ENCODE measurements at regions not wholly inside any gene's neighbourhood (a gene's known extent, or its start where the extent isn't known, plus 50 kb on each side); places are given as distances from the start of the nearest gene placed in this dataset.

DNA sequence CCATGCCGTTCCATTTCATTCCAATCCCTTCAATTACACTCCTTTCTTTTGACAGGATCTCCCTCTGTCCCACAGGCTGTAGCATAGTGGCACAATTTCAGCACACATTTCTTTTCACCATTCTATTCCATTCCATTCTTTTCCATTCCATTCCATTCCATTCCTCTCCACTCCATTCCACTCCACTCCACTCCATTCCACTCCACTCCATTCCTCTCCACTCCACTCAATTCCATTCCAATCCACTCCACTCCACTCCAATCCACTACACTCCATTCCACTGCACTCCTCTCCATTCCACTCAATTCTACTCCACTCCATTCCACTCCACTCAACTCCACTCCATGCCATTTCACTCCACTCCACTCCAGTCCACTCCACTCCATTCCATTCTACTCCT lies 1495.1 kb downstream of the TSPY10 start:
- no peaks in the 10 kb centered on the region for H3K36me3 ChIP-seq
- DNase-seq, result no peak
- TF ChIP-seq, protein P1, sequence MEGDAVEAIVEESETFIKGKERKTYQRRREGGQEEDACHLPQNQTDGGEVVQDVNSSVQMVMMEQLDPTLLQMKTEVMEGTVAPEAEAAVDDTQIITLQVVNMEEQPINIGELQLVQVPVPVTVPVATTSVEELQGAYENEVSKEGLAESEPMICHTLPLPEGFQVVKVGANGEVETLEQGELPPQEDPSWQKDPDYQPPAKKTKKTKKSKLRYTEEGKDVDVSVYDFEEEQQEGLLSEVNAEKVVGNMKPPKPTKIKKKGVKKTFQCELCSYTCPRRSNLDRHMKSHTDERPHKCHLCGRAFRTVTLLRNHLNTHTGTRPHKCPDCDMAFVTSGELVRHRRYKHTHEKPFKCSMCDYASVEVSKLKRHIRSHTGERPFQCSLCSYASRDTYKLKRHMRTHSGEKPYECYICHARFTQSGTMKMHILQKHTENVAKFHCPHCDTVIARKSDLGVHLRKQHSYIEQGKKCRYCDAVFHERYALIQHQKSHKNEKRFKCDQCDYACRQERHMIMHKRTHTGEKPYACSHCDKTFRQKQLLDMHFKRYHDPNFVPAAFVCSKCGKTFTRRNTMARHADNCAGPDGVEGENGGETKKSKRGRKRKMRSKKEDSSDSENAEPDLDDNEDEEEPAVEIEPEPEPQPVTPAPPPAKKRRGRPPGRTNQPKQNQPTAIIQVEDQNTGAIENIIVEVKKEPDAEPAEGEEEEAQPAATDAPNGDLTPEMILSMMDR (IDR thresholded peaks at IDR 0.05; ENCODE audit: low read depth, low read length), result no peak
- no peaks in the 10 kb centered on the region for H3K9me3 ChIP-seq (ENCODE audit: severe bottlenecking)
- H3K27me3 ChIP-seq (ENCODE audit: insufficient read depth, low read depth, severe bottlenecking), result no peaks in the 10 kb centered on the region
- H3K27ac ChIP-seq, result no peak overlapping the region
- no peak overlapping the region for H3K4me3 ChIP-seq (ENCODE audit: low read depth, low read length)

GRCh38 chrY:11044234-11044883 lies 1516.7 kb downstream of the TSPY10 start:
- Histone ChIP-seq H3K9me3 (ENCODE audit: severe bottlenecking) (no peaks in the 10 kb centered on the region), H3K27me3 (ENCODE audit: insufficient read depth, low read depth, severe bottlenecking) (no peaks in the 10 kb centered on the region), H3K36me3 (no peaks in the 10 kb centered on the region), H3K27ac (no peak overlapping the region), H3K4me3 (ENCODE audit: low read depth, low read length) (no peak overlapping the region)
- DNase-seq, result no peak
- TF ChIP-seq, protein P1 (IDR thresholded peaks at IDR 0.05; ENCODE audit: low read depth, low read length), result no peak

GRCh38 chrY:11063486-11063885 lies 1535.8 kb downstream of the TSPY10 start:
- Histone ChIP-seq H3K27ac (no peak overlapping the region), H3K4me3 (ENCODE audit: low read depth, low read length) (no peak overlapping the region), H3K9me3 (ENCODE audit: severe bottlenecking) (no peaks in the 10 kb centered on the region), H3K36me3 (no peaks in the 10 kb centered on the region), H3K27me3 (ENCODE audit: insufficient read depth, low read depth, severe bottlenecking) (no peaks in the 10 kb centered on the region)
- TF ChIP-seq, protein P1 (IDR thresholded peaks at IDR 0.05; ENCODE audit: low read depth, low read length), result no peak
- no peak for DNase-seq

DNA sequence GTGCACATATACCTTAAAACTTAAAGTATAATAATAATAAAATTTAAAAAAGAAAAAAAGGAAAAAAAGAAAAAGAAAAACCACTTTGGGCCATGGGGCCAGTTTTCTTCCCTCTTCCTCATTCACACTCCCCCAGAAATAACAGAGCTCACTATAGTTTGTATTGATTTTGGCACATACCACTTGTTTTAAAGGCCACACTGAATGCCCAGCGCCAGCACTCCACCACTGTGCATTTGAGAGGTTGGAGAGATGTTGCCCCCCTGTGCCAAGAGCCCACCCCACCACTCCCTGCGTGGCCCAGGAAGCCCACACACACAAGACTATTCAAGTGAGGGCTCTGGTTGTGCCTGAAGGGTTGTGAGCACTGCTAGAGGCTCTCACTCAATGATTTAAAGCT lies 1536.3 kb downstream of the TSPY10 start:
- Histone ChIP-seq H3K27ac (no peak overlapping the region), H3K27me3 (ENCODE audit: insufficient read depth, low read depth, severe bottlenecking) (no peaks in the 10 kb centered on the region)

GRCh38 chrY:11064376-11064775 lies 1536.7 kb downstream of the TSPY10 start:
- H3K9me3 ChIP-seq (ENCODE audit: severe bottlenecking), result no peaks in the 10 kb centered on the region
- TF ChIP-seq, protein P1 (IDR thresholded peaks at IDR 0.05; ENCODE audit: low read depth, low read length), result no peak
- DNase-seq, result no peak

More for the DNA sequence above, 1536.3 kb downstream of the TSPY10 start:
- DNase-seq, result no peak
- TF ChIP-seq, protein P1 (IDR thresholded peaks at IDR 0.05; ENCODE audit: low read depth, low read length), result no peak
- no peaks in the 10 kb centered on the region for H3K36me3 ChIP-seq
- no peaks in the 10 kb centered on the region for H3K9me3 ChIP-seq (ENCODE audit: severe bottlenecking)
- no peak overlapping the region for H3K4me3 ChIP-seq (ENCODE audit: low read depth, low read length)

GRCh38 chrY:11069271-11069670 lies 1541.6 kb downstream of the TSPY10 start:
- H3K36me3 ChIP-seq, result no peaks in the 10 kb centered on the region
- H3K4me3 ChIP-seq (ENCODE audit: low read depth, low read length), result no peak overlapping the region
- no peak overlapping the region for H3K27ac ChIP-seq
- no peaks in the 10 kb centered on the region for H3K9me3 ChIP-seq (ENCODE audit: severe bottlenecking)
- DNase-seq, result no peak
- no peaks in the 10 kb centered on the region for H3K27me3 ChIP-seq (ENCODE audit: insufficient read depth, low read depth, severe bottlenecking)
- TF ChIP-seq, protein P1 (IDR thresholded peaks at IDR 0.05; ENCODE audit: low read depth, low read length), result no peak

More at GRCh38 chrY:11064376-11064775, 1536.7 kb downstream of the TSPY10 start:
- H3K4me3 ChIP-seq (ENCODE audit: low read depth, low read length), result no peak overlapping the region
- H3K27me3 ChIP-seq (ENCODE audit: insufficient read depth, low read depth, severe bottlenecking), result no peaks in the 10 kb centered on the region
- H3K36me3 ChIP-seq, result no peaks in the 10 kb centered on the region
- no peak overlapping the region for H3K27ac ChIP-seq
